ENCODE measurements at regions not wholly inside any gene's neighbourhood (a gene's known extent, or its start where the extent isn't known, plus 50 kb on each side); places are given as distances from the start of the nearest gene placed in this dataset.
"Not testable (repeated sequence)": the region's sequence is repeated elsewhere in the genome, so short reads cannot be mapped to it uniquely, and the experiment has no call there.

GRCh38 chr11:33970984-33971466, 79.1 kb upstream of the LMO2 start:
- DNase-seq (ENCODE audit: low spot score): peak; percentile 84

- no peak for DNase-seq (ENCODE audit: low spot score)
Observed at GRCh38 chr11:33967451-33967850, 75.6 kb upstream of the LMO2 start.

- DNase-seq (ENCODE audit: low spot score): no peak
Observed at GRCh38 chr11:33965032-33965431, 73.2 kb upstream of the LMO2 start.

GRCh38 chr11:33959855-33960400, 68.1 kb upstream of the LMO2 start:
- no peak for DNase-seq (ENCODE audit: low spot score)

GRCh38 chr11:33957304-33957917, 65.5 kb upstream of the LMO2 start:
- DNase-seq (ENCODE audit: low spot score): no peak

- no peak for DNase-seq (ENCODE audit: low spot score)
Observed at GRCh38 chr11:33956611-33957010, 64.7 kb upstream of the LMO2 start.

- no peak for DNase-seq (ENCODE audit: low spot score)
Observed at GRCh38 chr11:33953289-33953688, 61.4 kb upstream of the LMO2 start.

- DNase-seq (ENCODE audit: low spot score): no peak
Observed at GRCh38 chr11:33952805-33953204, 60.9 kb upstream of the LMO2 start.

GRCh38 chr11:33949252-33949913, 57.5 kb upstream of the LMO2 start:
- no peak for DNase-seq (ENCODE audit: low spot score)

GRCh38 chr11:33948494-33948893, 56.6 kb upstream of the LMO2 start:
- no peak for DNase-seq (ENCODE audit: low spot score)

GRCh38 chr11:33947918-33948317, 56.0 kb upstream of the LMO2 start:
- DNase-seq (ENCODE audit: low spot score): not testable (repeated sequence)

- DNase-seq (ENCODE audit: low spot score): no peak
Observed at GRCh38 chr11:33946930-33947329, 55.1 kb upstream of the LMO2 start.

GRCh38 chr11:33945481-33946268, 53.8 kb upstream of the LMO2 start:
- DNase-seq (ENCODE audit: low spot score): no peak

GRCh38 chr11:33944693-33945424, 53.0 kb upstream of the LMO2 start:
- DNase-seq (ENCODE audit: low spot score): no peak

GRCh38 chr11:33944345-33944692, 52.4 kb upstream of the LMO2 start:
- no peak for DNase-seq (ENCODE audit: low spot score)

GRCh38 chr11:33942954-33943353, 51.1 kb upstream of the LMO2 start:
- peak; percentile 88 for DNase-seq (ENCODE audit: low spot score)

- DNase-seq (ENCODE audit: low spot score): peak; percentile 52
Observed at GRCh38 chr11:33941637-33942160, 49.8 kb upstream of the LMO2 start.

Measured in AG20443 (cell line).